Parathyroid adenoma (tissue), 2 donors: ENCODE measurements at regions not wholly inside any gene's neighbourhood (a gene's known extent, or its start where the extent isn't known, plus 50 kb on each side); places are given as distances from the start of the nearest gene placed in this dataset.

Experiments used
- H2AFZ ChIP-seq: fragments of 300-600 bp; sonication (generic); one replicate; pipeline ENCODE4 v1.7.0; 2017; ENCODE audit warnings: antibody characterized with exemption, mild to moderate bottlenecking
- H3K27ac ChIP-seq: fragments of 300-600 bp; sonication (generic); one replicate; pipeline ENCODE4 v1.7.0; 2017
- H3K27me3 ChIP-seq: fragments of 300-600 bp; sonication (generic); one replicate; pipeline ENCODE4 v1.7.0; 2017; ENCODE audit warnings: low read length; ENCODE audit not compliant: control insufficient read depth, insufficient read depth
- H3K36me3 ChIP-seq: fragments of 300-600 bp; sonication (generic); one replicate; pipeline ENCODE4 v1.7.0; 2017; ENCODE audit warnings: low read length; ENCODE audit not compliant: control insufficient read depth, insufficient read depth
- H3K4me1 ChIP-seq: fragments of 300-600 bp; sonication (generic); one replicate; pipeline ENCODE4 v1.7.0; 2017; ENCODE audit warnings: control low read depth
- H3K4me2 ChIP-seq: fragments of 300-600 bp; sonication (generic); one replicate; pipeline ENCODE4 v1.7.0; 2017; ENCODE audit warnings: low read length
- H3K4me3 ChIP-seq: fragments of 300-600 bp; sonication (generic); one replicate; pipeline ENCODE4 v1.7.0; 2017; ENCODE audit warnings: low read depth, low read length
- H3K79me2 ChIP-seq: fragments of 300-600 bp; sonication (generic); one replicate; pipeline ENCODE4 v1.7.0; 2017; ENCODE audit warnings: control low read depth
- H3K9ac ChIP-seq: fragments of 300-600 bp; sonication (generic); one replicate; pipeline ENCODE4 v1.7.0; 2017; ENCODE audit warnings: mild to moderate bottlenecking
- H3K9me3 ChIP-seq: fragments of 300-600 bp; sonication (generic); one replicate; pipeline ENCODE4 v1.7.0; 2017; ENCODE audit warnings: low read length; ENCODE audit not compliant: control insufficient read depth
- TF ChIP-seq, protein P1 (sequence below): fragments of 300-600 bp; sonication (generic); IDR thresholded peaks from one replicate; pipeline ENCODE4 v1.7.0; 2017; ENCODE audit warnings: antibody characterized with exemption, mild to moderate bottlenecking
- donor health status: primary hyperparathyroidism.

DNA sequence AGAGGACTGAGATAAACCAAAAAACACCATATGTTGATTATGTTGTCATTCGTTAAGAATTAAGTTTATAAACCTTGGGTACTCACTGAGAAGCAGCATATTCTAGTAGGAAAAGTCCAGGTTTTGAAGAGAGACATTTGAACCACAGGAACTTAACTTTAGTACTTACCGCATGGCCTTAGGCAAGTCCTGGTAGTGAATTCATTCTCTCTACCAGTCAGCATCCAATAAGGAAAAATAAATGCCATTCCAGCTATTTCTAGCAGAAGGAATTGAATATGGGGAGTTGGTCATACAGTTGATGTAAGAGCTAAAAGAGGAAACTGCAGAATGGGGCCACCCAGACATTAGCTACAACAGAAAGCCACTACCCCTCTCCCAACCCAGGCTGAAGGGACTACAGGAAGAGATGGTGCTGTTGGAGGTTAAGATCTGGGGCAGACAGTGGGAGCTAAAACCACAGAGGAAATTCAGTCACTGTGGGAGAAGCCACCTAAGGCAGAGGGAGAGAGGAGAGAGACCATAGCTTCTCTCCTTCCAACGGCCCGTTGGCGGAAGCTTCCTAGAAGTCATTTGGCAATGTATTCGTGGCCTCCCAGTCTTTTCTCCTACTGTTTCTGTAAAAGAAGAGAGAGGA is 133.8 kb upstream of the RARB start:
- Histone ChIP-seq H3K9ac (no peak overlapping the region), H3K9me3 (no peaks in the 10 kb centered on the region), H3K4me1 (no peaks in the 10 kb centered on the region), H3K27me3 (no peaks in the 10 kb centered on the region), H3K79me2 (no peaks in the 10 kb centered on the region), H3K36me3 (no peaks in the 10 kb centered on the region), H3K4me3 (no peak overlapping the region), H2AFZ (no peak overlapping the region), H3K4me2 (no peak overlapping the region), H3K27ac (no peak overlapping the region)
- TF ChIP-seq, protein P1, sequence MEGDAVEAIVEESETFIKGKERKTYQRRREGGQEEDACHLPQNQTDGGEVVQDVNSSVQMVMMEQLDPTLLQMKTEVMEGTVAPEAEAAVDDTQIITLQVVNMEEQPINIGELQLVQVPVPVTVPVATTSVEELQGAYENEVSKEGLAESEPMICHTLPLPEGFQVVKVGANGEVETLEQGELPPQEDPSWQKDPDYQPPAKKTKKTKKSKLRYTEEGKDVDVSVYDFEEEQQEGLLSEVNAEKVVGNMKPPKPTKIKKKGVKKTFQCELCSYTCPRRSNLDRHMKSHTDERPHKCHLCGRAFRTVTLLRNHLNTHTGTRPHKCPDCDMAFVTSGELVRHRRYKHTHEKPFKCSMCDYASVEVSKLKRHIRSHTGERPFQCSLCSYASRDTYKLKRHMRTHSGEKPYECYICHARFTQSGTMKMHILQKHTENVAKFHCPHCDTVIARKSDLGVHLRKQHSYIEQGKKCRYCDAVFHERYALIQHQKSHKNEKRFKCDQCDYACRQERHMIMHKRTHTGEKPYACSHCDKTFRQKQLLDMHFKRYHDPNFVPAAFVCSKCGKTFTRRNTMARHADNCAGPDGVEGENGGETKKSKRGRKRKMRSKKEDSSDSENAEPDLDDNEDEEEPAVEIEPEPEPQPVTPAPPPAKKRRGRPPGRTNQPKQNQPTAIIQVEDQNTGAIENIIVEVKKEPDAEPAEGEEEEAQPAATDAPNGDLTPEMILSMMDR, result no peak

DNA sequence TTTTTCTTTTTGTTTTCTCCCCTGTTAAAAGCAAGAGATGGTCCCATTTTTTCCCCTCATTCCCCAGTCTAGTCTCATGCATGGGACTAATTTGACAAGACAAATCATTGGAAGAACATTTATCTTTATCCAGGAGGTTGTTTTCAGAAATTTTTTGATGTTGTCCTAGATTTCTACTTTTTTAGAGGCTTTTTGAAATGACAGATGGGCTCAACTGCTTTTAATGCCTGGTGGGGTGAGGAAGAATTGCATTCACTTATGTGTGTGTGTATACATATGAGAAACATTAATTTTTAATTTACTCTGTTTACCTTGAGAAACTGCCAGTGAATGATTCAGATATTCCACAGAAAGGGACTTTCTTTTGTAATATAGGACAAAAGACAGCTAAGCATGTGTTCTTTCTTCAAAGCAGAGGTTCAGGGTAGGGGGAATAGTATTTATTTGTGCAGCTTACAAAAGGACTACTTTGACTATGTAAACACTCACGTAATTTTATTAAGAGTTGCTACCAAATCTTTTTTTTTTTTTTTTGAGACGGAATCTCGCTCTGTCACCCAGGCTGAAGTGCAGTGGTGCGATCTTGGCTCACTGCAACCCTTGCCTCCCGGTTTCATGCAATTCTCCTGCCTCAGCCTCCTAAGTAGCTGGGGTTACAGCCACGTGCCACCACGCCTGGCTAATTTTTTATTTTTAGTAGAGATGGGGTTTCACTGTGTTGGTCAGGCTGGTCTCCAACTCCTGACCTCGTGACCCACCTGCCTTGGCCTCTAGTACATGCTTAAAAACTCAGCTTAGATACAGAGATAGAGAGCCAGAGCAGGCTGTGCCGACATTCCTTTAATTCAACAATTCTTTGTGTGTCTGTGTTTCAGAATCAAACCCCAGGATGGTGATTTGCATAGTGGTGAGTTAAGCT is 130.1 kb upstream of the RARB start:
- Histone ChIP-seq H3K79me2 (no peaks in the 10 kb centered on the region), H3K9me3 (no peaks in the 10 kb centered on the region), H3K4me1 (no peaks in the 10 kb centered on the region), H3K27ac (no peak overlapping the region), H3K4me3 (no peak overlapping the region), H3K36me3 (no peaks in the 10 kb centered on the region), H2AFZ (no peak overlapping the region), H3K4me2 (no peak overlapping the region), H3K9ac (no peak overlapping the region), H3K27me3 (no peaks in the 10 kb centered on the region)
- TF ChIP-seq, protein P1, result no peak

DNA sequence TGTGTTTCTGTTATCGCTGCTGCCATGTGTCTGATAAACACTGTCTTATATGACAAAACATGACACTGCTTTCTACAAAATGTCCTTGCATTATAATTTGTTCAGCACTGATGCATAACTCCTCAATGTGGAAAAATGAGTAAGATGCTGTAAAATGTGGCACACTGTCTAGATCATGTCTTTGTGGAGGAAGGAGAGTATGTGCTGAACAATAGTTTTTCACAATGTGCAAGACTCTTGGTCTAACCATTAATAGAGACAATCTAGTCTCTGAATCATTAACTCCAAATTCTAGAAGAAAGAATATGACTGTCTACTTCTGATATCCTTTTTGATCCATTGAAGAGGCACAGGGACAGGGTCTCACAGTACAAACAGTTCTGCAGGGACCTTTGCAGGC is 127.9 kb upstream of the RARB start:
- Histone ChIP-seq H3K9ac (no peak overlapping the region), H3K27me3 (no peaks in the 10 kb centered on the region), H3K79me2 (no peaks in the 10 kb centered on the region), H3K4me1 (no peaks in the 10 kb centered on the region), H3K4me2 (no peak overlapping the region), H2AFZ (no peak overlapping the region), H3K4me3 (no peak overlapping the region), H3K9me3 (no peaks in the 10 kb centered on the region), H3K27ac (no peak overlapping the region), H3K36me3 (no peaks in the 10 kb centered on the region)
- TF ChIP-seq, protein P1, result no peak

DNA sequence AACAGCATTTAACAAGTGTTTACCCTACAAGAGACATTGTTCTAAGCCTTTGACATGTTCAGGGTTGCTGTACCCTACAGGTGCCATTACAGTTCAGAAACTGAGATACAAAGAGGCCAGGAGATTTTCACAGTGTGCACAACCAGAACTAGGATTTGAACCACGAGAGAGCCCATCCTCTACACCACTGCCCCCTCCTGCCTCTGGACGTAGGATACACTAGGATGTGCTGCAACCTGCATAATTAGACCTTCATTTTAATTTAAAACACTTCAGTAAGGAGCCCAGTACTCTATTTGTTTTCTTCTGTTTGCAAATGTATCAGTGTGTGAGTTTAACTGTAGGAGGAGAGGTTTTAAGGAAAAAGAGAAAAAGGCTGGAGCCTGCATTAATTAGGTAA is 123.1 kb upstream of the RARB start:
- Histone ChIP-seq H3K79me2 (no peaks in the 10 kb centered on the region), H3K27ac (no peak overlapping the region), H3K27me3 (no peaks in the 10 kb centered on the region), H3K9ac (no peak overlapping the region), H3K9me3 (no peaks in the 10 kb centered on the region), H3K4me2 (no peak overlapping the region), H2AFZ (no peak overlapping the region), H3K4me1 (no peaks in the 10 kb centered on the region), H3K36me3 (no peaks in the 10 kb centered on the region), H3K4me3 (no peak overlapping the region)
- TF ChIP-seq, protein P1, result no peak
